ENCODE measurements at regions not wholly inside any gene's neighbourhood (a gene's known extent, or its start where the extent isn't known, plus 50 kb on each side); places are given as distances from the start of the nearest gene placed in this dataset.

DNA sequence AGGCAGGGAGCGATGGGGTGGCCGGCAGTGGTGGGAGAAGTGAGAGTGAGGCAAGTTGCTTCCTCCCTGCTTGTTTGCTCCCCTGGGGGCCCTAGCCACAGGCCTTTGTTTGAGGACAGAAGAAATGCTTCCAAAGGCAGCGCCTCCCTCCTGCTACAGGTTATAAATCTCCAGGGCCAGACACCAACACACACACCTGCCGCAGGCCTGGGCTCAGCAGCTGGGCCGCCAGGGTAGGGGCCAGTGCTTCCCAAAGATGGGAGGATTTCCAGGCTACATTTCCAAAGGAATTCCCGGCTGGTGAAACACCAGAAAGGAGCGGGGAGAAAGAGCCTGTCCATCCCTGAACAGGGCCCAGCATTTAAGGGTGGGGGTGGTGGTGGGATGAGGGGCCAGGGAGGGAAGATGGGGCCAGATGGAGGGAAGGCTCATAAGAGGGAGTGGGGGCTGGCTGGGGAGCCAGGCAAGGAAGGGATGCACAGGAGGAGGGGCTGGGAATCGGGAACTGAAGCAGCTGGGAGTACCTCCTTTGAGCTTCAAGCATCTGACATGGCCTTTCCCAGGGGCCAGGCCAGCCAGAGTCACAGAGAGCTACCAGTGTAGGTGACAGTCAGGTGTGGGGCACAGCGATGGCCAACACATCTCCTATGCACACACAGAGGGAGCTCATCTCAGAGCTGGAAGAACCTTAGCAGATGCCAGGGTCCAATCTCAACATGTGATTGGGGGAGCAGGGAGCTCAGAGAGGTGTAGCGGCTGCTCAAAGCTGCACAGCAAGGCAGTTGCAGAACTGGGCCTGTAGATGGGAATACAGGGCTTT, 143.9 kb downstream of the PJA1 start:
- no peak overlapping the region for H3K4me3 ChIP-seq (ENCODE audit: low read depth, low read length)
- ChIA-PET CTCF (interaction anchor here (1.6 kb wide), 1 partner anchor 16 kb away, joined by 5 read pairs; no protein-coding TSS in a partner anchor), POLR2A (interaction anchor here (0.7 kb wide), 1 partner anchor 193 kb away, joined by 3 read pairs; no protein-coding TSS in a partner anchor)
- no peaks in the 10 kb centered on the region for H3K36me3 ChIP-seq (ENCODE audit: control insufficient read depth in 2 of 2, insufficient read depth in 1 of 2, low read length in 2 of 2)
- H3K9me3 ChIP-seq (ENCODE audit: control insufficient read depth, insufficient read depth, low read depth, low read length) = no peaks in the 10 kb centered on the region
- H3K27ac ChIP-seq (ENCODE audit: extremely low read depth, low read depth, low read length) = no peak overlapping the region
- no peak for TF ChIP-seq ZNF707 (tag by site-specific recombination; IDR thresholded peaks at IDR 0.05)
- no peak for TF ChIP-seq ZNF776 (tag by site-specific recombination; IDR thresholded peaks at IDR 0.05; ENCODE audit: borderline replicate concordance)
- TF ChIP-seq SP2 (tag by site-specific recombination; IDR thresholded peaks at IDR 0.05) = no peak
- no peak for TF ChIP-seq EGR2 (tag by site-specific recombination; IDR thresholded peaks at IDR 0.05; ENCODE audit: low read depth)
- TF ChIP-seq ZNF202 (tag by site-specific recombination; IDR thresholded peaks at IDR 0.05; ENCODE audit: borderline replicate concordance) = no peak
- no peak for TF ChIP-seq ZNF366 (tag by site-specific recombination; conservative IDR thresholded peaks at IDR 0.05)
- TF ChIP-seq ZNF223 (tag by site-specific recombination; IDR thresholded peaks at IDR 0.05) = no peak
- no peak for TF ChIP-seq IKZF3 (tag by site-specific recombination; IDR thresholded peaks at IDR 0.05)
- TF ChIP-seq YY1 (tag by site-specific recombination; IDR thresholded peaks at IDR 0.05) = no peak
- no peak for TF ChIP-seq WT1 (tag by site-specific recombination; IDR thresholded peaks at IDR 0.05)
- TF ChIP-seq CTCF (tag by site-specific recombination; IDR thresholded peaks at IDR 0.05) = no peak
- peak; percentile 43; the same call in 1 of the 2 replicates for TF ChIP-seq ZNF768 (tag by site-specific recombination; IDR thresholded peaks at IDR 0.05)
- peak; percentile 15; the same call in 1 of the 2 replicates for TF ChIP-seq ZIC2 (tag by site-specific recombination; IDR thresholded peaks at IDR 0.05)
- no peaks in the 10 kb centered on the region for H3K4me1 ChIP-seq (ENCODE audit: control insufficient read depth, insufficient read depth, low read length)

DNA sequence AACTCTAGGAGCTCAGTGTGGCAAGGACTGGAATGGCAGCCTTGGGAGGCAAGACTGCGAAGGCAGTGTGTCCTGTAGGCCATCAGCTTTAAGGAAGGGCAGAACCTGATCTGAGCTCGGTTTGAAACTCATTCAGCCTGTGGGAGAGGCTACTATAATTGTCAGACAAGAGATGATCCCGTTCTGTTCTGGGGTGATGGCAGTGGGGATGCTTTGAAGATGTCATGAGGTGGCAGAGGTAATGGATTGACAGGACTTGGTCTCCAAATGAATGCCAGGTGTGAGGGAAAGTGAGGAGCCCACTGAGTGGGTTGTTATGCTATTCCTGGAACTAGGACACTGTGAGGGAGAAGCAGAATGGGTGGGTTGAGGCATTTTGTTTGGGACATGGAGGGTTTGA, 144.9 kb downstream of the PJA1 start:
- ChIA-PET CTCF (interaction anchor here (0.7 kb wide), 2 partner anchors 70 to 193 kb away, joined by 3 to 4 read pairs; no protein-coding TSS in a partner anchor), POLR2A (no interaction called here)
- TF ChIP-seq ZNF350 (tag by site-specific recombination; IDR thresholded peaks at IDR 0.05) (no peak), ZNF629 (tag by site-specific recombination; IDR thresholded peaks at IDR 0.05) (no peak), ZBTB6 (tag by site-specific recombination; IDR thresholded peaks at IDR 0.05) (no peak)
- TF ChIP-seq, protein P1, sequence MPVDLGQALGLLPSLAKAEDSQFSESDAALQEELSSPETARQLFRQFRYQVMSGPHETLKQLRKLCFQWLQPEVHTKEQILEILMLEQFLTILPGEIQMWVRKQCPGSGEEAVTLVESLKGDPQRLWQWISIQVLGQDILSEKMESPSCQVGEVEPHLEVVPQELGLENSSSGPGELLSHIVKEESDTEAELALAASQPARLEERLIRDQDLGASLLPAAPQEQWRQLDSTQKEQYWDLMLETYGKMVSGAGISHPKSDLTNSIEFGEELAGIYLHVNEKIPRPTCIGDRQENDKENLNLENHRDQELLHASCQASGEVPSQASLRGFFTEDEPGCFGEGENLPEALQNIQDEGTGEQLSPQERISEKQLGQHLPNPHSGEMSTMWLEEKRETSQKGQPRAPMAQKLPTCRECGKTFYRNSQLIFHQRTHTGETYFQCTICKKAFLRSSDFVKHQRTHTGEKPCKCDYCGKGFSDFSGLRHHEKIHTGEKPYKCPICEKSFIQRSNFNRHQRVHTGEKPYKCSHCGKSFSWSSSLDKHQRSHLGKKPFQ (tag by site-specific recombination; IDR thresholded peaks at IDR 0.05) = no peak
- no peak overlapping the region for H3K27ac ChIP-seq (ENCODE audit: extremely low read depth, low read depth, low read length)
- H3K4me3 ChIP-seq (ENCODE audit: low read depth, low read length) = no peak overlapping the region
- H3K4me1 ChIP-seq (ENCODE audit: control insufficient read depth, insufficient read depth, low read length) = no peaks in the 10 kb centered on the region
- H3K36me3 ChIP-seq (ENCODE audit: control insufficient read depth in 2 of 2, insufficient read depth in 1 of 2, low read length in 2 of 2) = no peaks in the 10 kb centered on the region
- H3K9me3 ChIP-seq (ENCODE audit: control insufficient read depth, insufficient read depth, low read depth, low read length) = no peaks in the 10 kb centered on the region

All from HEK293 (cell line).